CD1c-positive myeloid dendritic cell (primary cell): ENCODE measurements at regions not wholly inside any gene's neighbourhood (a gene's known extent, or its start where the extent isn't known, plus 50 kb on each side); places are given as distances from the start of the nearest gene placed in this dataset.

ENCODE experiments used
- DNase-seq: peaks from one replicate; pipeline ENCODE4 v3.0.0-alpha.2; 2016; ENCODE audit errors: extremely low spot score

- no peak for DNase-seq
These were observed 171.9 kb downstream of the BUD13 start for GRCh38 chr11:116600930-116601329.

- no peak for DNase-seq
These were observed 174.2 kb downstream of the BUD13 start for GRCh38 chr11:116598556-116598955.

DNA sequence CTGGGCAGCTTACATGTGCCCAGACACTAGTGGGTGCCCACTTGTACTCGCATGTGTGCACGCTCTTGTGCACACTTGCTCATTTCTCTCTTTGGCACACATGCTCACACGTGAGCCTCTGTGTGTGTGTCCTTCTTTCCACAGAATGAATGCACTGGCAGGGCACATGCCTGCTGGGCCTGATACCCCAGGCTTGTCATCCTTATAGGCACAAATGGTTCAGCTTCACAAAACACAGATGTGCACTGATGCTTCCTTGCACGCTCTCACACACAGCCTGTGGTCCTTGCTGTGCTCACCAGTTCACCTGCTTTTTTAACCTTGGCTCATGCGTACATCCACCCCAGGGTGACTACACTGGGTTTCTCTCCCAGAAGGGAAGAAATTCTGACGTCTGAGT is 174.8 kb downstream of the BUD13 start:
- no peak for DNase-seq

DNA sequence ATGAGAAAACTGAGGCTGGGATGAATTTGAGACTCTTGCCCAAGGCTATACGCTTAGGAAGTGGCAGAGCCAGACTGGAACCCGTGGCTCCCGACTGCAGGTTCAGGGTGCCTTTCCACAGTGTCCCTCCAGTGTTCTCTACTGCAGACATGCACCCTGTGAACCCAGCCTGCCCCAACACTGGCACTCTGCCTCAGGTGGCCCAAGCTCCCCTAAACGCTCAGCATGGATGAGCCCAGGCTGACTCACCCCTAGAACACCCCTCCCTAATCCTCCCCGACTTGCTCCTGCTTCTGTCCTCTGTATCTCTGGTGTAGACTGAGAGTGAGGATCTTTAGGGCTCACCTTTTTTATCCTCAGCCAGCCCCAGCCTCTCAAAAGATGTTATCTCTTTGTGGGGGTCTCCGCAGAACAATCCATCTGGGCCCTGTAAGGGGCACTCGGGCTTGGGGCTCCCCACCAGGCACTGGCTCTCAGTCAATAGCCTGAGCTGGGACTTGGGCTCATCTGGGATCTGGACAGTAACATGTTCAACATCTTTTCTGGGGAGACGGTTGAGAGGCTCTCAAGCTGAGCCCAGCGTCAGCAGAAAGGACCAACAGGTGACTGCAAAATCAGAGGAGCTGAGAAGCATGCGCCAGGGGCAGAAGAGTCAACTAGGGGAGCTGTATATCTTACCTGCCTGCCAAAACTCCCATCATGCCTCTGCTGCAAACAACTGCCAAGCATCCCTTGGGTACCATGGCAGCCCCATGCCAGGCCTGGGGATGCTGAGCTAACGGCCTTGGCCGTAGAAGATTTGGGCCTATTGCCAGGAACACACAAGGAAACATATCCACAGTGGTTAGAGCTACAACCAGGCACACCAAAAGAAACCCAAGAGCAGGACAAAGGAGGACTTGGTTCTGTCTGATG is 176.2 kb downstream of the BUD13 start:
- DNase-seq = no peak

DNA sequence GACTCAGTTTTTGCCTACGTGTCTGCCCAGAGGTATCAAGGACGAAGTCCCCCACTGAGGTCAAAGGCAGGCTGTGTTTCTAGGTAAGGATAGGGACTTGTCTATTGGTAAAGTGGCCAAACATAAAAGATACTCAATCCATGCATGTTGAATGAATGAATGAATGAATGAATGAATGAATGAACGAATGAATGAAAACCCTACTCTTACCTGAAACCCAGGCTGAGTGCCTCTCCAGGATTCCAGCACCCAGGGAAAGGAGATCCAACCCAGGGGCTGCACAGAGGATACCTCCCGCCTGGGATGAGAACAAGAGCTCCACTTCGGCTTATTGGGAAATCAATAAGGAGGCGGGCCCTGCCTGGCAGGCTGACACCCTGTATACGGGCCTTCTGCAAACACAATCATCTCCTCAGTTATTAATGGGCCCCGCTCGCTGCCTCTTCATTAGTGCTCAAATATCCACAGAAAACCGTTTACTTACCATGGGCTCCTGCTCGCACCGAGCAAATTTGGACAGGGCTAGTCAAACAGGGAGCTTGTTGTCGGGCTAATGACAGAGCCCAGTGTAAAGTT is 177.4 kb downstream of the BUD13 start:
- no peak for DNase-seq

GRCh38 chr11:116590844-116591570 is 181.8 kb downstream of the BUD13 start:
- DNase-seq = no peak

GRCh38 chr11:116589402-116589801 is 183.4 kb downstream of the BUD13 start:
- DNase-seq = no peak

GRCh38 chr11:116586392-116586791 is 186.4 kb downstream of the BUD13 start:
- DNase-seq = no peak

- DNase-seq = no peak
These were observed 190.2 kb downstream of the BUD13 start for GRCh38 chr11:116582571-116582970.

GRCh38 chr11:116581349-116581748 is 191.4 kb downstream of the BUD13 start:
- DNase-seq = no peak

- DNase-seq = no peak
These were observed 192.0 kb downstream of the BUD13 start for GRCh38 chr11:116580799-116581198.

DNA sequence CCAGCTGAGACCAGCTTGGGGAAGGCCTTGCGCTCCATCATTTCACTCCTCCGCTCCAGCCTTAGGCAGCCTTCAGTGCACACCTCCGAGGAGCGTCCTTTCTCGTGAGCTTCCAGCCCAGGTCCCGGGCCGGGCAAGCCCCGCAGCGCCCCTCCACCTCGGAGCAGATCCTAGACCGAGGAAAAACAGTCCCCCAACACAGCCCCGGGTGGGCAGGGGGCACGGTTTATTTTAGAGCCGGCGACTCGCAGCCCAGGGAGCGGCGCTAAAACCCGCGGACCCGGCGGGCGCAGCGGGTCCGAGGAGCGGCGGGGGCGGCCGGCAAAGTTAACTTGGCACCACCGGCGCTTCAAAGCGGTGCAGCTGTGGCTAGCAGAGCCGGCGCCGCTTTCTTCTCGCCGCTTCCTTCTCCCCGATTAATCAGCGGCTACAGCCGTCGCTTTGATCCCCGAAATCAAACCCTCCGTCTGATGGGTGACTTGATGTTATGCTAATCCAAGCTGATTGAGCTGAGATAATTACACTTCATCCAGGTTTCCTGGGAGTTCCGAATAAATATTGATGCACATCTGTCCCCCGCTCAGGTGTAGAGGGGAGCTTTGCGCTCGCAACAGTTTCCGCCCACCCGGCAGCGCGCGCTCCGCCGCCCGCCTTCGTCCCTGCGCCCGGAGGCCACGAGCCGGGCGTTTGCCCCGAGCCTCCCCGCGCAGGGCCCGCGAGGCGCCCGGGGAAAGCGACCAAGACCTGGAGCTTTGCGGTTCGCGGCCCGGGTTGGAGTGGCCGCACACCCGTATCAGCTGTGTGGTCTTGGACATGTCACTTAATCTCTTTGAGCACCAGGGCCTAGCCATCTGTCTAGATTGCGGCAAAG is 192.7 kb downstream of the BUD13 start:
- DNase-seq = no peak

DNA sequence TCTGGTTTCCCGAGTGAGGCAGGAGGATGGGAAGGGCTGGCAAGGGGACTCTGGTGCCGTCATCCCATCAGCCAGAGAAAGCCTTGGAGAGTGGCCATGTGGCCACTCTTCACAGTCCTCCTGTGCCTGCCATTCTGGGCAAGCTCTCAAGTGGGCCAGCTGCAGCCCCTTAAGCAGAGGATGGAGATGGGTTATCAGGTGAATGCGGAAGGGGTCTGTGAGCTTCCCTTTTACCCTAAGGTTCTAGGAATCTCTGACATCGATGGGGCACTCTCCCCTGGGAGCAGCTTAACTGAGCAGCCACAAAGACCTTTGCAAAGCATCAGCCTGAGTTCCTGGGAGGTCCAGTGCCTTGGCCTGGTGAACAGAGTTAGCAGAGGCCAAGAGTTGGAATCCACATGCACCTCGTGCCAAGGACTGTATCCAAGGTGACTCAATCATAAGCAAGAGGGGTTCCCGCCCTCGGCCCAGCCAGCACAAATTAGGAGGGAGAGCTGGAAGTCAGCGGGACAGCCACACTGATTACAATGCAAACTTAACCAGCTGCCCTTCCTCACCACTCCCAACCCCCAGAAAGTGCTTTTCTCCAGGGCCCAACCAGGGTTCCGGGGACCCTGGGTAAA is 193.6 kb downstream of the BUD13 start:
- DNase-seq = no peak

GRCh38 chr11:116577956-116578355 is 194.8 kb downstream of the BUD13 start:
- no peak for DNase-seq

- no peak for DNase-seq
These were observed 195.5 kb downstream of the BUD13 start for GRCh38 chr11:116577273-116577672.

DNA sequence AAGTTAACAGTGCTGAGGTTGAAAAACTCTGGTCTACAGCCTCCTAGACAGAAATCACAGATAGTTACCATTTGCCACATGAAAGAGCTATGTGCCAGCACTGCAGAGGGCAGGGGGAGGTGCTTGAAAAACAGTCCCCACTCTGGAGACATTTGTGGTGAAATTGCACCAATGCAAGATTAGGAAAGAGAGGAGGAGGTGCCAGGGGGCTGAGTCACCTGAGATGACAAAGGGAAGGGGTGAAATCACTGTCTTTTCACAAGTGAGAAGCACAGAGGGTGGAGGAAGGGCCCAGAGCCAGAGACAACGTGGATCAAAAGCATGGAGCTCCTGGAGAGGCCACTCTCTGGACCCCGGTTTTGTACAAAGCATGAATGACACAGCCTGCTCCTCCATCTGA is 196.3 kb downstream of the BUD13 start:
- DNase-seq = no peak

DNA sequence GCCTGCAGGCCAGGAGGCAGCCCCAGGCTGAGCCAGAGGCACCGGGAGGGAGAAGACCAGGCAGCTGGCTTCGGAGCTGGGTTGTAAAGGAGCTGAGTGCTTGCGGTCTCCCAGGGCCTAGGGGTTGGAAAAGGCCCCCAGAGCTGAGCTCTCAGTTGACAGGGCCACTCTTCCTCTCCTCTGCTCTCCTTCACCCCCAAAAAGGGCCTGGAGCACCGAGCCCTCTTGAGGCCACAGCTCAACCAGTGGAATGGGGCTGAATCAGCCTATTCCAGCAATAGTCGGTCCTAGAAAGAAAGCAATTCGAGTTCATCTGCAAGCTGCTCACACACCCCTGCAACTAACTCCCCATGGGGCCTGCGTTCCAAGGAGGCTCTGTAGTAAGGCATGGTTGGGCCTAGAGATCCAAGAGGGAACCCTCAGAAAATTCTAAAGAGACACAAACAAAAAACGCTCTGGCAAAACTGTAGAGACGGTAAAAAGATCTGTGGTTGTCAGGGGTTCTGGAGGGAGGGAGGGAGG is 205.0 kb downstream of the BUD13 start:
- no peak for DNase-seq

DNA sequence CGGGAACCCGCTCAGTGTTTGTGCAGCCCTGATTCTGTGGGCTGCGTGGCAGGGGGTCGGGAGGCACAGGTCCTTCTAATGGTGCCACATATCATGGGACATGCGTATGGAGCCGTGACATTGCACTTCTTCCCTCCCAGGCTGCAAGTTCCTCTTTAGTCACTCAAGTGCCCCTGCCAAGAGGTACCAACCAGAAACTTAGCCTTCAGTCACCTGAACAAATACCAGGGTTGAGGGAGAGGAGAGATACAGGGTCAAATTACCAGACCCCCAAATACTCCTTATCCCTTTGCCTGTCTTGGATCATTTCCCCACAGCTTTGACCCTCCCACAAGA is 209.1 kb downstream of the BUD13 start:
- no peak for DNase-seq

GRCh38 chr11:116563028-116563711 is 209.6 kb downstream of the BUD13 start:
- no peak for DNase-seq

- DNase-seq = no peak
These were observed 212.2 kb downstream of the BUD13 start for GRCh38 chr11:116560589-116560988.
